Retinal pigment epithelial cell (primary cell): ENCODE measurements at regions not wholly inside any gene's neighbourhood (a gene's known extent, or its start where the extent isn't known, plus 50 kb on each side); places are given as distances from the start of the nearest gene placed in this dataset.
"Not testable (repeated sequence)": the region's sequence is repeated elsewhere in the genome, so short reads cannot be mapped to it uniquely, and the experiment has no call there.

ENCODE experiments used
- DNase-seq: peaks from one replicate; pipeline ENCODE4 v3.0.0-alpha.2; 2010; ENCODE audit warnings: low read depth
- H3K4me3 ChIP-seq: 2 replicates; pipeline ENCODE4 v1.5.1; 2011; ENCODE audit warnings: mild to moderate bottlenecking, low read length, control low read depth, moderate library complexity
- TF ChIP-seq, protein P1 (sequence below): conservative IDR thresholded peaks from 2 replicates; pipeline ENCODE4 v1.5.1; 2011; ENCODE audit warnings: low read depth, low read length, control low read depth, inconsistent platforms

DNA sequence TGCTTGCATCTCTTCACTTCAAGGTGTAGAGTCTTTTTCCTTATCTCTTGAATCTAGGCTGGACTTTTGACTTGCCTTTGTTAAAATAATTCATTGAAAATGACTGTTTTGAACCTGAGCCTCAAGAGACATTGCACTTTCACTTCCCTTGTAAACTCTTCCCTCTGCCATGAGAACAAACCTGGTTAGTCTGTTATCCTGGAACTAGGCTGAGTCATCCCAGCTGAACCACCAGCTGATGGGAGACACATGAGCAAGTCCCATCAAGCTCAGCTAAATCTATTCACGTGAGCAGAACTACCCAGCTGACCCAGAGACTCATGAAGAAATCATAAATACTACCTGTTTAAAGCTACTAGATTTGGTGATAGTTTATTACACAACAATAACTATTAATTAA lies 202.3 kb upstream of the CENPE start:
- no peak overlapping the region for H3K4me3 ChIP-seq
- TF ChIP-seq, protein P1, sequence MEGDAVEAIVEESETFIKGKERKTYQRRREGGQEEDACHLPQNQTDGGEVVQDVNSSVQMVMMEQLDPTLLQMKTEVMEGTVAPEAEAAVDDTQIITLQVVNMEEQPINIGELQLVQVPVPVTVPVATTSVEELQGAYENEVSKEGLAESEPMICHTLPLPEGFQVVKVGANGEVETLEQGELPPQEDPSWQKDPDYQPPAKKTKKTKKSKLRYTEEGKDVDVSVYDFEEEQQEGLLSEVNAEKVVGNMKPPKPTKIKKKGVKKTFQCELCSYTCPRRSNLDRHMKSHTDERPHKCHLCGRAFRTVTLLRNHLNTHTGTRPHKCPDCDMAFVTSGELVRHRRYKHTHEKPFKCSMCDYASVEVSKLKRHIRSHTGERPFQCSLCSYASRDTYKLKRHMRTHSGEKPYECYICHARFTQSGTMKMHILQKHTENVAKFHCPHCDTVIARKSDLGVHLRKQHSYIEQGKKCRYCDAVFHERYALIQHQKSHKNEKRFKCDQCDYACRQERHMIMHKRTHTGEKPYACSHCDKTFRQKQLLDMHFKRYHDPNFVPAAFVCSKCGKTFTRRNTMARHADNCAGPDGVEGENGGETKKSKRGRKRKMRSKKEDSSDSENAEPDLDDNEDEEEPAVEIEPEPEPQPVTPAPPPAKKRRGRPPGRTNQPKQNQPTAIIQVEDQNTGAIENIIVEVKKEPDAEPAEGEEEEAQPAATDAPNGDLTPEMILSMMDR: no peak
- DNase-seq: peak; percentile 74

DNA sequence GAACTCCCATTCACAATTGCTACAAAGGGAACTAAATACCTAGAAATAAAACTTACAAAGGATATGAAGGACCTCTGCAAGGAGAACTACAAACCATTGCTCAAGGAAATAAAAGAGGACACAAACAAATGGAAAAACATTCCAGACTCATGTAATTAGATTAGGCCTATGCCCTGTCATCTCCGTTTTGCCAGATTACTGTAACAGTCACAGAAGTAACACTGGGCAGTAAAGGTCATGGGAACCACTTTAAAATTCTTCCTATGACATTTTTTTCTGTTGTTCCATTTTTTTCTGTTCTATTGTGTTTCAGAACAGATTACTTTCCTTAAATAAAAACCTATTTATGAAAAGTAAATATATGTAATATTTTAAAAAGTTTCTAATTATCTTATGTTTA lies 199.4 kb upstream of the CENPE start:
- peak; percentile 62 for DNase-seq
- no peak overlapping the region for H3K4me3 ChIP-seq
- TF ChIP-seq, protein P1: no peak

DNA sequence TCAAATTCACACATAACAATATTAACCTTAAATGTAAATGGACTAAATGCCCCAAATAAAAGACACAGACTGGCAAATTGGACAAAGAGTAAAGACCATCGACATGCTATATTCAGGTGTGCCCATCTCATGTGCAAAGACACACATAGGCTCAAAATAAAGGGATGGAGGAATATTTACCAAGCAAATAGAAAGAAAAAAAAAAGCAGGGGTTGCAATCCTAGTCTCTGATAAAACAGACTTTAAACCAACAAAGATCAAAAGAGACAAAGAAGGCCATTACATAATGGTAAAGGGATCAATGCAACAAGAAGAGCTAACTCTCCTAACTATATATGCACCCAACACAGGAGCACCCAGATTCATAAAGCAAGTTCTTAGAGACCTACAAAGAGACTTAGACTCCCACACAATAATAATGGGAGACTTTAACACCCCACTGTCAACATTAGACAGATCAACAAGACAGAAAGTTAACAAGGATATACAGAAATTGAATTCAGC lies 189.4 kb upstream of the CENPE start:
- not testable (repeated sequence) for H3K4me3 ChIP-seq, DNase-seq

DNA sequence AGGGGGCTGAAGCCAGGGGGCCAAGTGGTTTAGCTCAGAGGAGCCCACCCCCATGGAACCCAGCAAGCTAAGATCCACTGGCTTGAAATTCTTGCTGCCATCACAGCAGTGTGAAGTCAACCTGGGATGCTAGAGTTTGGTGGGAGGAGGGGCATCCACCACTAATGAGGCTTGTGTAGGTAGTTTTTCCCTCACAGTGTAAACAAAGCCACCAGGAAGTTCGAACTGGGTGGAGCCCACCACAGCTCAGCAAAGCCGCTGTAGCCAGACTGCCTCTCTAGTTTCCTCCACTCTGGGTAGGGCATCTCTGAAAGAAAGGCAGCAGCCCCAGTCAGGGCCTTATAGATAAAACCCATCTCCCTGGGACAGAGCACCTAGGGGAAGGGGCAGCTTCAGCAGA lies 187.4 kb upstream of the CENPE start:
- H3K4me3 ChIP-seq, DNase-seq: not testable (repeated sequence)

DNA sequence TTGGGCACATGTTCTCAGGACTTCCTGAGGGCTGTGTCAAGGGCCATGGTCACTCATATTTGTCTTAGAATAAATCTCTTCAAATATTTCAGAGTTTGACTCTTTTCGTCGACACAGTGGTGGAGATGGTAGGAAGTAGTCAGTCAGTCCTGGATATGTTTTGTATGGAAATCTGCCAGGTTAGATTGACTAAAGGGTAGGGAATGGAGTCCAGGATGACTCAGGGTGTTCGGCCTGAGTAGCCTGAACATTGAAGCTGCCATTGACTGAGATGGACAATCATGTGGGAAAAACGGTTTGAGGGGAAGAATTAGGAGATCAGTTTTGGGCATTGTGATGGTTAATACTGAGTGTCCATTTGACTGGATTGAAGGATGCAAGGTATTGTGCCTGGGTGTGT lies 177.1 kb upstream of the CENPE start:
- H3K4me3 ChIP-seq: no peak overlapping the region
- DNase-seq: peak; percentile 27
- TF ChIP-seq, protein P1: no peak

DNA sequence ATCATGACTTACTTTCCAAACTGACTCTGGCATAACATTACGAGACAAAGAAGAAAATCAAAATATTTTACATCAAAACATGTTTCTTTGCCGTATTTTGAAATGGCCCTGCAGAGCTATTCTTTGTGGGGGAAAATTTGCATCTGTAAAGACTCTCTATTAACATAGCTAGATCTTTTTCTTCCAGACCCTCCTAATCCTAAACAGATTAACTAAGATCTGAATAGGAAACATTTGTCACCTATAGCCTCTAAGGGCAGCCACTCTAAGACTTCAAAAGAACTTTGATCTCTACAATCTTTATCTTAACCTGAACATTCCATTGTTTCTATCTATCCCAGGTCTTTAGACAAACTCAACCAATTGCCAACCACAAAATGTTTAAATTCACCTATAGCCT lies 176.6 kb upstream of the CENPE start:
- no peak for DNase-seq
- no peak overlapping the region for H3K4me3 ChIP-seq
- TF ChIP-seq, protein P1: no peak

DNA sequence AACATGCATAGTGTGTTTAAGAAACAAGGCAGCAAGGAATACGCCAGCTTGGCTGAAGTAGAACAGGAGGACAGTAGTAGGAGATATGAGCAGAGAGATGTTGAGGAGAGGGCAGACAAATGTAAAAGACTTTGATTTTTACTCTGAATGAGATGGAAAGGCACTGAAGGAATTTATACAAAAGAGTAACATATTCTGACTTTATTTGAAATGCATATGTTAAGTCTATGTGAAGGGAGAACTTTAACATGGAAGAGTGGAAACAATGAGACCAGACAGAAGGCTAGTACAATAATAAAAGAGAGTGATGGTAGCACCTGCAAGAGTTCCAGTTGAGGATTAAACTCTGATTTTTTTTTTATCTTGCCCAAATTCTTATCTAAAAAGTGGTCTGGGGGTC lies 176.2 kb upstream of the CENPE start:
- H3K4me3 ChIP-seq: no peak overlapping the region
- TF ChIP-seq, protein P1: no peak
- no peak for DNase-seq

DNA sequence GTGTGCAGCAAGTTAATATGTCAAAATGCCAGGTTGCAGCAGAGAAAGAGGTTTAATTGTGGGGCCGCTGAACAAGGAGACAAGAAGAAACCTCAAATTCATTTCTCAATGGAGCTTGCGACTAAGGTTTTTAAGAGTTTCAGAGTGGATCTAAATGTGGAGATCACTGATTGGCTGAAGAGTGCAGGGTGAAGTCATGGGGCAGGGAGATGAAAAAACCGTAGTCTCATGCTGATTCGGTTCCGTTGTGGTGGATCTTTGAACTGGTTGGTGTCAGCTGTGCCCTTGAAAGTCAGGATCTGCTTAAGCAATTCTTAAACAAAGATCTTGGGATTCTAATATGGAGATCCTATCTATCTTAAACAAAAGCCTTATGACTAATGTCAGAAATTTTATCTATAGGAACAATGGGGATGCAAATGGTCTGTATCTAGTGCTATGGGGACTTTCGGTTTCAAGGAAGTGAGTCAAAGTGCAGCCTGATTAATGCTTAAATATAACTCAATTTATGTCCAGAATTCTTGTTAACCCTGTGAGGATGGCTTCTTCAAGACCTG lies 173.9 kb upstream of the CENPE start:
- no peak overlapping the region for H3K4me3 ChIP-seq
- no peak for DNase-seq
- TF ChIP-seq, protein P1: no peak
